H1 (cell line): ENCODE measurements at regions not wholly inside any gene's neighbourhood (a gene's known extent, or its start where the extent isn't known, plus 50 kb on each side); places are given as distances from the start of the nearest gene placed in this dataset.

Experiments
- CTCF ChIA-PET: fragments of 300-600 bp; sonication (Branson Sonifier 250); formaldehyde crosslinking; loops from one replicate; lab custom pipeline; 2021; ENCODE audit not compliant: partially characterized antibody; lab: Charles Lee
- POLR2A ChIA-PET: fragments of 300-600 bp; sonication (Branson Sonifier 250); formaldehyde crosslinking; loops from one replicate; lab custom pipeline; 2021; ENCODE audit warnings: inconsistent platforms; ENCODE audit not compliant: partially characterized antibody; lab: Charles Lee
- DNase-seq, 2 experiments: peaks; one replicate each; pipeline versions ENCODE4 v3.0.0 to v3.0.0-alpha.2; 2010 to 2022; ENCODE audit warnings: low spot score in 2 of 2, low read depth in 1 of 2, mixed read lengths in 1 of 2
- FAIRE-seq: peaks from 2 replicates; lab custom pipeline; 2011; peaks lifted over from hg19 to GRCh38; lab: Jason Lieb, UNC
- H2AFZ ChIP-seq: 2 replicates; pipeline ENCODE4 v1.8.1; 2012; ENCODE audit warnings: low read length, inconsistent platforms
- H2AK5ac ChIP-seq: 2 replicates; pipeline ENCODE4 v1.6.1; 2013; ENCODE audit warnings: low read depth, low read length
- H2BK120ac ChIP-seq: replicated peaks from 2 replicates; pipeline ENCODE3; 2013; ENCODE audit warnings: low read depth, low read length, inconsistent platforms
- H2BK12ac ChIP-seq: 2 replicates; pipeline ENCODE4 v1.6.1; 2013; ENCODE audit warnings: low read depth, low read length
- H2BK15ac ChIP-seq: 2 replicates; pipeline ENCODE4 v1.6.1; 2013; ENCODE audit warnings: low read length
- H2BK20ac ChIP-seq: 2 replicates; pipeline ENCODE4 v1.6.1; 2013; ENCODE audit warnings: low read length
- H2BK5ac ChIP-seq: 2 replicates; pipeline ENCODE4 v1.6.1; 2013; ENCODE audit warnings: low read depth, low read length
- H3K14ac ChIP-seq: 2 replicates; pipeline ENCODE4 v1.6.1; 2013; ENCODE audit warnings: inconsistent platforms; ENCODE audit not compliant: insufficient read length
- H3K18ac ChIP-seq: 2 replicates; pipeline ENCODE4 v1.6.1; 2013; ENCODE audit warnings: low read length; ENCODE audit errors: extremely low read depth
- H3K23ac ChIP-seq: 2 replicates; pipeline ENCODE4 v1.6.1; 2013; ENCODE audit warnings: inconsistent platforms; ENCODE audit not compliant: insufficient read length
- H3K23me2 ChIP-seq: 2 replicates; pipeline ENCODE4 v1.6.1; 2013; ENCODE audit warnings: low read depth, low read length
- H3K27ac ChIP-seq: 2 replicates; pipeline ENCODE4 v1.6.1; 2011; ENCODE audit warnings: low read depth, low read length, inconsistent platforms
- H3K27me3 ChIP-seq, 4 experiments: replicated peaks in 1 of 4; 1 replicate in 1 of 4; 2 replicates in 3 of 4; pipeline versions ENCODE4 v1.6.1 to v1.8.1; 2011 to 2013; ENCODE audit warnings: low read length in 3 of 4, mild to moderate bottlenecking in 3 of 4, inconsistent platforms in 2 of 4, mixed read lengths in 2 of 4, moderate library complexity in 1 of 4; ENCODE audit not compliant: control insufficient read depth in 3 of 4, insufficient read depth in 3 of 4; ENCODE audit errors: extremely low read depth in 1 of 4
- H3K36me3 ChIP-seq, 4 experiments: 2 replicates each; pipeline versions ENCODE4 v1.6.1 to v1.8.1; 2011 to 2013; ENCODE audit warnings: mild to moderate bottlenecking in 4 of 4, low read length in 3 of 4, moderate library complexity in 2 of 4, control low read depth in 1 of 4, inconsistent platforms in 1 of 4; ENCODE audit not compliant: insufficient read depth in 4 of 4, control insufficient read depth in 2 of 4
- H3K4ac ChIP-seq: replicated peaks from 2 replicates; pipeline ENCODE3; 2013; ENCODE audit warnings: low read length, low read depth, mixed read lengths, inconsistent platforms; ENCODE audit not compliant: insufficient read length
- H3K4me1 ChIP-seq, 4 experiments: replicated peaks in 1 of 4; 1 replicate in 1 of 4; 2 replicates in 3 of 4; pipeline versions ENCODE4 v1.6.1 to v1.8.1; 2011 to 2013; ENCODE audit warnings: low read length in 3 of 4, inconsistent platforms in 2 of 4, mixed read lengths in 1 of 4; ENCODE audit not compliant: insufficient read depth in 4 of 4, control insufficient read depth in 3 of 4
- H3K4me2 ChIP-seq, 2 experiments: 2 replicates each; pipeline versions ENCODE4 v1.6.1 to v1.8.1; 2011 to 2013; ENCODE audit warnings: low read depth in 2 of 2, low read length in 2 of 2, control low read depth in 1 of 2, inconsistent platforms in 1 of 2, mild to moderate bottlenecking in 1 of 2; ENCODE audit not compliant: insufficient read depth in 1 of 2
- H3K4me3 ChIP-seq, 4 experiments: fragments of 200-600, 300-600 bp in 1 of 4; sonication (generic), shearing (Covaris generic), sonication (Bioruptor Twin) in 1 of 4; 2 replicates each; pipeline versions ENCODE4 v1.5.1 to v1.8.1; 2011 to 2016; ENCODE audit warnings: low read length in 4 of 4, low read depth in 3 of 4, control low read depth in 2 of 4, inconsistent platforms in 2 of 4, mild to moderate bottlenecking in 2 of 4, mixed read lengths in 1 of 4, moderate library complexity in 1 of 4; ENCODE audit not compliant: insufficient read depth in 2 of 4; ENCODE audit errors: extremely low read depth in 1 of 4
- H3K56ac ChIP-seq: replicated peaks from 2 replicates; pipeline ENCODE3; 2013; ENCODE audit warnings: low read depth, mild to moderate bottlenecking, mixed read lengths, low read length, inconsistent platforms; ENCODE audit not compliant: insufficient read length
- H3K79me1 ChIP-seq: 2 replicates; pipeline ENCODE4 v1.6.1; 2013; ENCODE audit warnings: low read depth, low read length, control low read depth
- H3K79me2 ChIP-seq, 2 experiments: 2 replicates each; pipeline versions ENCODE4 v1.6.1 to v1.8.1; 2012 to 2013; ENCODE audit warnings: low read length in 2 of 2, mild to moderate bottlenecking in 2 of 2, inconsistent platforms in 1 of 2; ENCODE audit not compliant: insufficient read depth in 2 of 2, control insufficient read depth in 1 of 2
- H3K9ac ChIP-seq, 4 experiments: replicated peaks in 1 of 4; 1 replicate in 1 of 4; 2 replicates in 3 of 4; pipeline versions ENCODE4 v1.6.1 to v1.8.1; 2011 to 2013; ENCODE audit warnings: low read depth in 3 of 4, low read length in 3 of 4, control low read depth in 2 of 4, mild to moderate bottlenecking in 2 of 4, moderate library complexity in 2 of 4, inconsistent platforms in 1 of 4; ENCODE audit errors: extremely low read depth in 1 of 4
- H3K9me3 ChIP-seq, 2 experiments: 2 replicates each; pipeline versions ENCODE4 v1.6.1 to v1.8.1; 2012 to 2013; ENCODE audit warnings: mild to moderate bottlenecking in 2 of 2, moderate library complexity in 2 of 2, control low read depth in 1 of 2, inconsistent platforms in 1 of 2, low read depth in 1 of 2, low read length in 1 of 2, mixed read lengths in 1 of 2; ENCODE audit not compliant: insufficient read depth in 2 of 2
- H4K20me1 ChIP-seq, 2 experiments: replicated peaks in 1 of 2; 2 replicates each; pipeline versions ENCODE3 to v1.8.1; 2011 to 2013; ENCODE audit warnings: inconsistent platforms in 2 of 2, low read length in 2 of 2, mild to moderate bottlenecking in 1 of 2; ENCODE audit not compliant: insufficient read depth in 2 of 2, control insufficient read depth in 1 of 2
- H4K5ac ChIP-seq: 2 replicates; pipeline ENCODE4 v1.6.1; 2013; ENCODE audit warnings: low read length, low read depth, mixed read lengths, inconsistent platforms; ENCODE audit not compliant: insufficient read length
- H4K8ac ChIP-seq: 2 replicates; pipeline ENCODE4 v1.8.0; 2013; ENCODE audit warnings: mild to moderate bottlenecking, moderate library complexity, low read length, inconsistent platforms; ENCODE audit not compliant: insufficient read depth; ENCODE audit errors: extremely low read depth
- H4K91ac ChIP-seq: replicated peaks from 2 replicates; pipeline ENCODE3; 2013; ENCODE audit warnings: low read length, mixed read lengths, inconsistent platforms; ENCODE audit not compliant: insufficient read length
- KDM5A ChIP-seq: fragments of 200-600 bp; IDR thresholded peaks from 2 replicates; pipeline ENCODE4 v1.7.1; 2012; ENCODE audit warnings: mild to moderate bottlenecking, low read length, inconsistent platforms, mixed read lengths
- TEAD4 ChIP-seq: IDR thresholded peaks from 2 replicates; pipeline ENCODE4 v1.6.1; 2012; ENCODE audit warnings: low read depth, low read length, inconsistent platforms, mixed read lengths
- WGBS, 2 experiments: shearing (Covaris generic) in 1 of 2; methylation state at CpG; one replicate each; pipeline versions ENCODE4 v1.1.6 to v1.1.7; 2013 to 2015; ENCODE audit warnings: low lambda C conversion rate in 2 of 2, mixed read lengths in 2 of 2, inconsistent platforms in 1 of 2, low coverage in 1 of 2, missing lambda C conversion rate in 1 of 2; ENCODE audit not compliant: insufficient replicate concordance in 2 of 2, insufficient coverage in 1 of 2, insufficient read length in 1 of 2; ENCODE audit errors: extremely low coverage in 1 of 2, missing lambda C conversion rate in 1 of 2; 5-methylcytosine and 5-hydroxymethylcytosine counted together

GRCh38 chr11:133749841-133750240 is 95.5 kb downstream of the SPATA19 start:
- no peak overlapping the region for H3K27ac ChIP-seq
- CTCF ChIA-PET = no interaction called here
- H3K4me1 ChIP-seq = peaks cover 0 to 5% (median 0%) of the 10 kb centered on the region in 4 experiments; a peak in 2 of 7 replicates
- H3K4me3 ChIP-seq = no peak overlapping the region
- no peaks in the 10 kb centered on the region for H3K79me2 ChIP-seq
- H2BK5ac ChIP-seq = no peak overlapping the region
- no peaks in the 10 kb centered on the region; the same call in 1 of the 2 replicates for H3K23me2 ChIP-seq
- H4K91ac ChIP-seq = no peak overlapping the region
- H4K20me1 ChIP-seq = no peaks in the 10 kb centered on the region
- POLR2A ChIA-PET = no interaction called here
- peaks cover 0 to 2% of the 10 kb centered on the region in 2 experiments; a peak in 1 of 4 replicates for H3K9me3 ChIP-seq
- no peak overlapping the region for H4K8ac ChIP-seq
- no peak overlapping the region for H3K4me2 ChIP-seq
- FAIRE-seq (no peak), DNase-seq (no peak)
- no peak overlapping the region for H2BK15ac ChIP-seq
- H2AFZ ChIP-seq = no peak overlapping the region
- no peaks in the 10 kb centered on the region for H3K79me1 ChIP-seq
- H3K23ac ChIP-seq = no peak overlapping the region
- no peak overlapping the region for H3K56ac ChIP-seq
- H3K36me3 ChIP-seq = no peaks in the 10 kb centered on the region
- no peak overlapping the region for H2AK5ac ChIP-seq
- no peak overlapping the region for H2BK20ac ChIP-seq
- no peak overlapping the region for H2BK12ac ChIP-seq
- H3K14ac ChIP-seq = no peak overlapping the region
- H4K5ac ChIP-seq = no peak overlapping the region
- H2BK120ac ChIP-seq = no peak overlapping the region
- no peak overlapping the region for H3K4ac ChIP-seq
- 80% methylated on average over 1 of the region's 1 CpG; no CpG with 5 or more reads in 1 of the 2 experiments for WGBS, 2 experiments
- no peaks in the 10 kb centered on the region for H3K27me3 ChIP-seq
- H3K18ac ChIP-seq = no peak overlapping the region
- no peak overlapping the region for H3K9ac ChIP-seq
- TF ChIP-seq TEAD4 (no peak), KDM5A (no peak)
